ENCODE measurements at regions not wholly inside any gene's neighbourhood (a gene's known extent, or its start where the extent isn't known, plus 50 kb on each side); places are given as distances from the start of the nearest gene placed in this dataset.
"Not testable (repeated sequence)": the region's sequence is repeated elsewhere in the genome, so short reads cannot be mapped to it uniquely, and the experiment has no call there.

GRCh38 chr2:201568217-201568820 is 75.0 kb downstream of the TMEM237 start:
- TF ChIP-seq CTCF (conservative IDR thresholded peaks at IDR 0.05; ENCODE audit: low read depth, low read length), result no peak
- no peak for DNase-seq (ENCODE audit: low read depth)

GRCh38 chr2:201559067-201559710 is 84.1 kb downstream of the TMEM237 start:
- H3K4me3 ChIP-seq (ENCODE audit: low read length), result no peak overlapping the region
- DNase-seq (ENCODE audit: low read depth), result no peak
- no peak for TF ChIP-seq CTCF (conservative IDR thresholded peaks at IDR 0.05; ENCODE audit: low read depth, low read length)

More at GRCh38 chr2:201568217-201568820, 75.0 kb downstream of the TMEM237 start:
- no peak overlapping the region for H3K4me3 ChIP-seq (ENCODE audit: low read length)

GRCh38 chr2:201558665-201559064 is 84.6 kb downstream of the TMEM237 start:
- no peak overlapping the region for H3K4me3 ChIP-seq (ENCODE audit: low read length)
- no peak for TF ChIP-seq CTCF (conservative IDR thresholded peaks at IDR 0.05; ENCODE audit: low read depth, low read length)
- DNase-seq (ENCODE audit: low read depth), result no peak

GRCh38 chr2:201558232-201558631 is 85.1 kb downstream of the TMEM237 start:
- no peak for TF ChIP-seq CTCF (conservative IDR thresholded peaks at IDR 0.05; ENCODE audit: low read depth, low read length)
- H3K4me3 ChIP-seq (ENCODE audit: low read length), result no peak overlapping the region
- no peak for DNase-seq (ENCODE audit: low read depth)

GRCh38 chr2:201551901-201552300 is 91.4 kb downstream of the TMEM237 start:
- H3K4me3 ChIP-seq (ENCODE audit: low read length), result no peak overlapping the region
- no peak for TF ChIP-seq CTCF (conservative IDR thresholded peaks at IDR 0.05; ENCODE audit: low read depth, low read length)
- no peak for DNase-seq (ENCODE audit: low read depth)

- no peak overlapping the region for H3K4me3 ChIP-seq (ENCODE audit: low read length)
- TF ChIP-seq CTCF (conservative IDR thresholded peaks at IDR 0.05; ENCODE audit: low read depth, low read length), result no peak
- DNase-seq (ENCODE audit: low read depth), result no peak
Observed at GRCh38 chr2:201546576-201546975, 95.0 kb downstream of the STRADB start.

GRCh38 chr2:201542291-201542690 is 90.8 kb downstream of the STRADB start:
- TF ChIP-seq CTCF (conservative IDR thresholded peaks at IDR 0.05; ENCODE audit: low read depth, low read length), result no peak
- no peak for DNase-seq (ENCODE audit: low read depth)
- H3K4me3 ChIP-seq (ENCODE audit: low read length), result no peak overlapping the region

- DNase-seq (ENCODE audit: low read depth); H3K4me3 ChIP-seq (ENCODE audit: low read length): not testable (repeated sequence)
Observed at GRCh38 chr2:201539271-201539670, 87.7 kb downstream of the STRADB start.
